ENCODE measurements at regions not wholly inside any gene's neighbourhood (a gene's known extent, or its start where the extent isn't known, plus 50 kb on each side); places are given as distances from the start of the nearest gene placed in this dataset.

DNA sequence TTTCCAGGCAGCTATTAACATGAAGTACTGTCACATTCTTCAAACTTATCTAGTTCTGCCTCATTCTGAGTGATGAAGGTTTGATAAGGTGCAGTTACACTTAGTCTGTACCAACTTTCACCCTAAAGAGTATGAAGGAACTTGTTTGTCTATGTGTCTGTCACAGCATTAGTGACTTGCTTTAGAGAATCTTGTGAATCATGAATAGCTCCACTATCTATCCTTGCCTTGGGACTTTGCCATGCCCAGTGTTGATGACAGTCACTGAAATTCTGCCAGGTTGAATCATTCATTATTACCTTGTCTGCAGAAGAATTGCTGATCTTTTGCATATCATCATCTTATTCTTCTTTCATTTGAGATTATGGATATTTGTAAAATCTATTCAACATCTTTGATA is 50.9 kb upstream of the A1CF start:
- DNase-seq (ENCODE audit: low spot score), result no peak

- peak; percentile 24 for DNase-seq (ENCODE audit: low spot score)
Measured at GRCh38 chr10:50937230-50937907, 51.9 kb upstream of the A1CF start.

DNA sequence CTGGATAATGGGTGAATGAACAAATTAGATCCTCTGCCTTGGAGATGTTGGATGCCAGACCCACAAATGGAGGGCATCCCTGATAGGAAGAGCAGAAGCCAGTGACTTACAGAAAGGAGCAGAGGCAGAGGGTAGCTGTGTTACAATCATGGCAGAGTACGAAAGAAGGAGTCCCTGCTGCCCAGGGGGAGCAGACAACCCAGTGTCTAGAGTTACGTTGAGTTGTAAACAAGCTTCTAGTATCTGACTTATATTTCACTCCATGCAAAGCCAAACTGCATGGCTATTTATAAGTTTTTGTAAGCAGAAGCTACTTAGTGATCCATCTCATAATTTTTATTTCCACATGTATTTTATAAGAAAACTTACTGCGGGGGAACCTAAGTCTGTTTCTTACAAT is 56.2 kb upstream of the A1CF start:
- no peak for DNase-seq (ENCODE audit: low spot score)

DNA sequence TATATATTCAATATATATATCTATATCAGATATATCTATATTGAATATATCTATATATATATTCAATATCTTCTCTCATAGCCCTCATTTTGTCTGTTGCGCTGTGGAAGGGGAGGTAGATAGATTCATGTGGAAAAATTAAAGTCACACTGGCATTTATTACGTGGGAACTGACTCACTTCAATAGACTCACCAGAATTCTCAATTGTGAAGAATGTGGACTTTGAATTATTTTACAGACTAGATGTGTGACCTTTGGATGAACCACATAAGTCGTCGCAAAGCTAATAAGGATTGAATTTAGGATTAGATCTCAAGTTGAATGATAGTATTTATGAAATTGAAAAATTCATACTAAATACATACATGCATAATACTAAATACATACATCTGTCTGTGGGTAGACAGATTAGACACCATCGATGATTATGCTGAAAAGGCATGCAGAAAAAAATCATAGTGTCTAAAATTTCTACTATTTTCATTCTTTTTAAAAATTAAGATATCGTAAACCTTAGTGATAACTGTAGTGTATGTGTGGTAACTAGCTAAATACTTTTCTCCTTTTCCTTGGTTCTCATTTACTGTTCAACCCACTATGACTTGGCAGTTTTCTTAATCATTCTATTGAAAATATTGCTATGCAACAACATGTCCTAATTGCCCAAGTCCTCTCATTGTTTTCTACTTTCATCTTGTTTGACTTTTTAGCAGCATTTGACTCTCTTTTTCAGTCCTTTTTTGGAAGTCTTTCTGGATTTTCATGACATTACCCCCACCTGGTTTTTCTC is 61.8 kb upstream of the A1CF start:
- DNase-seq (ENCODE audit: low spot score), result no peak

- no peak for DNase-seq (ENCODE audit: low spot score)
Measured at GRCh38 chr10:50951365-50951764, 65.9 kb upstream of the A1CF start.

- DNase-seq (ENCODE audit: low spot score), result no peak
Measured at GRCh38 chr10:50961297-50961696, 75.9 kb upstream of the A1CF start.

- DNase-seq (ENCODE audit: low spot score), result no peak
Measured at GRCh38 chr10:50963063-50963462, 77.6 kb upstream of the A1CF start.

GRCh38 chr10:50968386-50969091 is 83.1 kb upstream of the A1CF start:
- no peak for DNase-seq (ENCODE audit: low spot score)

- peak; percentile 4 for DNase-seq (ENCODE audit: low spot score)
Measured at GRCh38 chr10:50972591-50972990, 87.2 kb upstream of the A1CF start.

DNA sequence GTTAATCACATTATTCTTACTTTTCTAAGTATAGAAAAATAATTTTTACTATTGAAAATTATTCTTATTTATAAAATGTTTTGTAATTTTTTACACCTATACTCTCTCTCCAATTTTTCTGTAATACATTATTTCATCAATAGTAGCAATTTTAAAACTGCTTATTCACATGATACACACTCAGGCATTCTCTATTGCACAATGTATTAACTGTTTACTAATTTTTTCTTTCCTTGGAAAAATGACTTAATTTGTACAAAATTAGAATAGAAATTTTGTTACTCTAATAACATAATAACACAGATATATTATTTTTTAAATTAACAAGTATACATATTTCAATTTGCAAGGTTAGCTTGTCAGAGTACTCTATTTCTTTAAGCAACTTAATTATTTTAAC is 92.9 kb upstream of the PRKG1 start:
- DNase-seq (ENCODE audit: low spot score), result no peak

DNA sequence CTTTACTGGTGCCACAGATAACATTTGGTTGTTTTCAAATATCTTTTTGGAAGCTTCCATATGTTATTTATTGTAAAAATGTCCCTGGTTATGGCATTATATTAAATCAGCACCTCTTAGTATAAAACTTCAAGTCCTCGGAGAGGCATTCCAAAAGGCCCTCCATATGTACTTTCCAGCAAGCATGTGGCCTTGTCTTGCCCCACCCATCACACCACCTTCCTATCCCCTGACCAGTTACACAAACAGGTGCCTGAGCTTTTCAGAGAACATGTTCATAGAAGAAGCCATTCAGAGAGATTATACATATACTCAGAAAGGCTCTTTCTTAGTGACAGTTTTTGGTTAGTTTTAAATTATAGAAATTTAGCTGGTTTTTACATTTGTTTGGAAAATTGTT is 92.4 kb upstream of the PRKG1 start:
- no peak for DNase-seq (ENCODE audit: low spot score)

GRCh38 chr10:50982989-50983388 is 91.3 kb upstream of the PRKG1 start:
- no peak for DNase-seq (ENCODE audit: low spot score)

GRCh38 chr10:50987934-50988333 is 86.4 kb upstream of the PRKG1 start:
- no peak for DNase-seq (ENCODE audit: low spot score)

DNA sequence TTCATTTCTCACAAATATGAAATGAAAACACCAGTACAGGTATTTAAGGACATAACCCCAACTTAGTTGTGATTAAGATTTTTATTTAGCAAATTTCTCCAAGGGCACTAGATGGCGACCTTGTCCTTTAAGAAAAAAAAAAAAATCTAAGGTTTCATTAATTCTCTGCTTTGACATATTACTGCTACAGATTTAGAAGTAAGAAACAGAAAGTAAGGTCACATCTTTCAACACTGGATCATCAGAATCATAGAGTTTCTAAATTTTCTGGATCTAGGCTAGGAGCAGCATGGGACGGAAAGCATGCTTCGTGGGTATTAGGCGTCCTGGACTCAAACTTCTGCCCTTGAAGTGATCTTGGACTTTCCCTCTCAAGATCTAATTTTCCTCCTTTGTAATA is 85.5 kb upstream of the PRKG1 start:
- no peak for DNase-seq (ENCODE audit: low spot score)

- DNase-seq (ENCODE audit: low spot score), result no peak
Measured at GRCh38 chr10:50990568-50991455, 83.5 kb upstream of the PRKG1 start.

GRCh38 chr10:50991456-50992355 is 82.6 kb upstream of the PRKG1 start:
- no peak for DNase-seq (ENCODE audit: low spot score)

GRCh38 chr10:50992356-50992901 is 81.9 kb upstream of the PRKG1 start:
- no peak for DNase-seq (ENCODE audit: low spot score)

- no peak for DNase-seq (ENCODE audit: low spot score)
Measured at GRCh38 chr10:50992972-50993766, 81.1 kb upstream of the PRKG1 start.

DNA sequence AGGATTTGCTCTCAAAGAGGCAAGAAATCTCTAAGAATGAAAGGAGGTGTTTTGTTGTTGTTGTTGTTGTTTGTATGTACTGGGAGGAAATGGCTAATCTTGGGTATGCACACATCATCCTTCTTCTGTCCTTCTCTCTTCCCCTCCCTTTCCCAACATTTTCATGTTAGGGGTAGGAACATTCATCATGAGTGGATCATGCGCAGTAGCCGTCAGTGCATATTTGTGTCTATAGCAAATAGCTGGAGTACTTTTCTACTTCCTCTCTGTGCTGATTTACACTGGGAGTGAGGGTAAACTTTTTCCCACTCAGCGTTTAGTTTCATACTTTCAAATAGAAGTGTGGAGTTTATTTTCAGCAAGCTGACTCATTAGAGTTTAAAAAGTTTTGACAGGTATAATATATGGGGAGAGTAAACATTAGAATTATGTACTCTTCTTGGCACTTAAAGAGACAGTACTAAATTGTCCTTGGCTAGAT is 80.5 kb upstream of the PRKG1 start:
- DNase-seq (ENCODE audit: low spot score), result no peak

DNA sequence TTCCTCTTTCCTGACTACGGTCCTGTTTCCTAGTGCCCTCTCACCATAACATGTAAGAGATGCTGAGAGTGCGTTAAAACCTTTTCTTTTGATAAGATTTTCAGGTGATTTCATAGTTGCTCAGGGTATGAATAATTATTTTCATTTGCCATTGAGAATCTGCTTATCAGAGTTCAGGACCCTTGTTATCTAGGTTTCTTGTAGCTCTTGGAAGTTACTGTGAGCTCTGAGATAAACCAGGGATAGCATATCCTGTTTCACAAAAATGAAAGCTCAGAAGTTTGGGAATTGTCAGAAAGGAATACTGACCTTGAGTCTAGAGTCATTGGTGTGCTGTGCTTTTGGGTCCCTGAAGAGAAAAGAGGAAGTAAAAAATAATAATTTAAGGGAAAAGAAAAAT is 76.8 kb upstream of the PRKG1 start:
- DNase-seq (ENCODE audit: low spot score), result no peak
